Suppressor macrophage treated with lipopolysaccharide for 4 hours (primary cell): ENCODE measurements at regions not wholly inside any gene's neighbourhood (a gene's known extent, or its start where the extent isn't known, plus 50 kb on each side); places are given as distances from the start of the nearest gene placed in this dataset.

Experiments used
- DNase-seq: peaks from one replicate; pipeline ENCODE4 v3.0.0-alpha.2; 2020

DNA sequence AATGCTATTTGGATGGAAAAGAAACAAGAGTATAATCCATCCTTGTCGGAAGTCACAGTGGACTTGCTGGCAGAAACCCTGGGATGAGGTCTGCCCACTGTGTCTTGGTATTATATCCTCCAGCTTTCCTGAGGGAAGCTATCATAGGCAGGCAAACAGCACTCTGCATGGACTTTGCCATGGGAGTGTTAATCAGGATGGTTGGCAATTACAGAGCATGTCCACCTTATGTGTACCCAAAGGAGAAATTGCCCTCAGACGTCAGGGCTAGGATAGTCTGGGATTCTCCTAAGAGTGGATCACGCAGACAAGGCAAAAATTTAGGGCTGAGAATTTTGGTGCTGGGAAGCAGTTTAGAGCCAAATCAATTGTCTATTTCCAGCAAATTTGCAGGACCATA, 184.9 kb upstream of the ESRRG start:
- DNase-seq: no peak

DNA sequence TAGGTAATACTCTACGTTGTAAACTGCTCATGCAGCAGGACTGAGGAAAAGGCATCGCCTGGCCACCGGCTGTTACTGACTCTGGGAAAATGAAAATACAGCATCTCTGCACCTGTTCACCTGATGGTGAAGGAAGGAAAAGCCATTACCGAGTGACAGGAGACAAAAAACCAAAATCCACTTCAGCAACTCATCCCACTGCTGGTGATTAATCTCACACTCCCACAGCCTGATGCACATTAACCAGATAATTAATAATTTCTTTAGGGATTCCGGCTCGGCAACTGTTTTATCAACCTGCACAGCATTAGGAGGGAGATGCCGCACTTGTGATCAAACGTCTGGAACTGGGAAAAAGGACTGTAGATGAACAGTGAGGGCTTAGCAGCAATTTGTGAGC, 183.9 kb upstream of the ESRRG start:
- no peak for DNase-seq

DNA sequence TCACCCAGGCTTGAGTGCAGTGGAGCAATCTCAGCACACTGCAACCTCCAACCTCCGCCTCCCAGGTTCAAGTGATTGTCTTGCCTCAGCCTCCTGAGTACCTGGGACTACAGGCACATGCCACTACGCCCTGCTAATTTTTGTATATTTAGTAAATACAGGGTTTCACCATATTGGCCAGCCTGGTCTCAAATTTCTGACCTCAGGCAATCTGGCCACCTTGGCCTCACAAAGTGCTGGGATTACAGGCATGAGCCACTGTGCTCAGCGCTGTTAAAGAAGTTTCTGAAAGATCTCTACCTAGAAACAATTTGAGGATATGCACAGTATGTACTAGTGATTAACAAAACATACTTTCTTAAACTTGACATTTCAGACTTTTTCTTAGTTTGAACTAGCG, 182.6 kb upstream of the ESRRG start:
- DNase-seq: no peak

DNA sequence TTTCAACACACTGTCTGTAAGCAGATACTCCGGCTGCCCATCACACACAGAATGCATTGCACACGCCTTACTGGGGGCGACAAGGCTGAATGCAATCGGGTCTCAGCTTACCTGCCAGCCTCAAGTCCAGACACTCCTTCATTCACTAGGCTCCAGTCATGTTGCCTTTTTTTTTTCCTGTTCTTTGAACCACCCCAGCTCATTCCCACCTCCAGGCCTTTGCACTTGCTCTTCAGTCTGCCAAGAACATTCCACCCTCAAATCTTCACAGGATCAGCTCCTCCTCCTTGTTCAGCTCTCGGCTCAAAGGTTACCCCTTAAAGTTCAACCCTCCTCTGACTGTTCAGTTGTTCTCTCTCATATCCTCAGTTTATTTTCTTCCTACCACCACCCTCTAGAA, 181.9 kb upstream of the ESRRG start:
- DNase-seq: no peak

DNA sequence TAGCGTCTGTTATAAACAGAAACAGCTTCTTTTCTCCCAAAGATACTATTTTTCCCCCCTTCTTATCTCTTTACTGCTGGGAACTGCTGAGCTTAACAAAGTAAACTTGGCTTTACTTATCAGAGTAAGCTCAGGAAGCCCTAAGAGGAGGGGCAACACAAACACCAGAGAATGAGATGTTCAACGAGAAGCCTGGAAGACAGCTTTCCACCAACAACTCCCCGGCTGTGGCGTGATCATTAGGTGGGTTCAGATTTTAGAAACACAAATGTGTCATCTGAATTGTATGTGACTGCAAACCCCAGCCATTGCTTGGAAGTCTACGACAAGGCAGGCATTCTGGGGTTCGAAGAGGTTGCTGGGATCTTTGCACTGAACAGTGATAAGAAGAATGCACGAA, 181.2 kb upstream of the ESRRG start:
- DNase-seq: no peak

DNA sequence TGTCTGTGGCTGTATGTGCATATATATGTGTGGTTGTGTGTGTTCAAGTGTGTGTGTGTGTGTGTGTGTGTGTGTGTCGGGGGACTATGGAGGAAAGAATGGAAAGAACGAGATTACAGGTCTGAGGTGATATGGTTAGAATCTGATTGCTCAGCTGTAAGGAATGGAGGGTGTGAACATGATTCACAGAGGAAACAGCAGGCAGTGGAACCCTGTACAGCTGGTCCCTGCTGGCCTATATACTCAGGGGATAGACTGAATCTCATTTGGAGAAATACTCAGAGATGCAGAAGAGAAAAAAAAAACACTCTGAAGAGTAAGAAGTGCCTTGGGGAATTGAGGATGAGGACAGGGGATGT, 180.1 kb upstream of the ESRRG start:
- no peak for DNase-seq

DNA sequence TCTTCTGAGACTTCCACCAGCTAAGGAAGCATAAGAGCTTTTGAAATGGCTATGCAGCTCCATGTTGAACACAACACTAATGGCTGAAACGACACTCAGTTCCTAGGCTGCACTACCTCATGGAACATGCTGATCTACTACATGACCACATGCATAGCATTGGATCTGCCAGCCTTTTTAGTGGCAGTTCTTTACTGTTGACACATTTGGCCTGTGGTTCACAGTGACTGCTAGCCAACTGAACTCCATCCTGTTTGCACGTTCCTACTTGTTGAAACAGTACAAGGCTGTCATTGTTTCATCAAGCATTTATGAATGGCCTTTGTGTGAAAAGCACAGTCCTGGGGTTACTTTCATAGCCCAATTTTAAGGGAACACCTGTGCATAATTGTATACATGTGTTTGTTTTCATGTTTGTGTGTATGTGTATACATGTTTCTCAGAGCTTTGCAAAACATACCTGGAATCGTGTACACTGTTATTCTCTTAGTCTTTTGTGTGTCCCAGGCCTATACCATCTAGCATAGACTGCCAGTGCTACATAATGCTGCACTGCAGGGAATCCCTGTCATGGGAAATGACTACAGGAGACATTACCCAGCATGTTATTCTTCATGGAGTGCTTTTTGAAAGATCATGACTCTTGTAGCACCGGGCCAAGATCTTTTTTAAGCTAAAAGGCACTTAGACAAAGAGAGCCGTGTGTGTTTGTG, 179.6 kb upstream of the ESRRG start:
- no peak for DNase-seq

DNA sequence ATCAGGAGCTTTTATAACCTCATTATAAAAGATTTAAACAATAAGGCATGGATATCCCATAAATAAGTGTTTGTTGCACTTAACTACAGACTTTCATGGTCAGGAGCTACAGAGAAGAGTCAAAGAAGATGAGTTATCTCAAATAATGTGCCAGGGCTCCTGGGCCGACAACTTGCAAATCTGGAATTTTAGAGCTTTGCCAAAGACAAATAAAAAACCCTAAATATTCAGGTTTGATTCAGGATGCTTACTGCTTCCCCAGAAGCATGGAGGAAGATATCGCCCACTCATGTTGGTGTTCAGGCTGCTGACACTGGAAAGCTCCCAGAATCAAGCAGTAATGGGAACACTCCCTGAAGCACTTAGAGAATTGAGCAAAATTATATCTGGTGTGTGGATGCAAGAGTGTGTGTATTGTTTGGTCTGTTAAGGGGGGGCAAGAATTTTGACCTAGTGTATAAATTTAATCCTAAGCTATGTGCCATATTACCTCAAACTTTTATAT, 176.9 kb upstream of the ESRRG start:
- no peak for DNase-seq

DNA sequence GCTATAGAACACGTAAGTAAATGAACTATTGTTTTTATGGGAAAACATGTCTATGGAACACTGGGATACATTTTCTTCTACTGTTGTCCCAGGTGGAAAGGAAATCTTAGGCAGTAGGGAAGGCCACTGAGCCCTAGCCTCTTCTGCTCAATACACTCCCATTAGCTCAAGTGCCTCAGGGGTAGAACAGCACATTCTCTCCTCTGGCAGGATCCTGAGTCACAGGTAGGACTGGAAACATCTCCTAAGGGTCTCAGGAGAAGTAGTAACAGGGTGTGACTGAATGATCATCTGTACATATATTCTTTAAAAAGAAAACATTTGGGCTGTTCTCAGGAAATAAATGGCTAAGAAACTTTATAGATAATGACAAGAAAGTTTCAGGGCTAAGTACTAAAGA, 175.6 kb upstream of the ESRRG start:
- DNase-seq: no peak

DNA sequence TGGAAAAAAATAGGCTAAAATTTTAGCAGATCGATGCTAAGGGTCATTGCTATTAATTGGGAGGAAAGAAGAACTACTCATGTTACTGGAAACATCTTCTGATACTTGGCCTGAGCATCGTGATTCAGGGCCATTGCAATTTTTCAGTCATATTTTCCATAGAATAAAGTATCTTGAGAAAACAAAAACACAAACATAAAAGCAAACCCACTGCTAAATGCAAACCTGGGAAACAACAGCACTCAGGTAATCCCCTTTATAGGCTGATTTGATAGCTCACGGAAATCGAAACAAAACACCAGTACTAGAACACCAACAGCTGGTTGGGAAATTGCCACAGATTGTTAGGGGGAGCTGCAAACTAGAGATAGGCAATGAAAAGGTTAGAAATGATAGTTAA, 172.9 kb upstream of the ESRRG start:
- no peak for DNase-seq

DNA sequence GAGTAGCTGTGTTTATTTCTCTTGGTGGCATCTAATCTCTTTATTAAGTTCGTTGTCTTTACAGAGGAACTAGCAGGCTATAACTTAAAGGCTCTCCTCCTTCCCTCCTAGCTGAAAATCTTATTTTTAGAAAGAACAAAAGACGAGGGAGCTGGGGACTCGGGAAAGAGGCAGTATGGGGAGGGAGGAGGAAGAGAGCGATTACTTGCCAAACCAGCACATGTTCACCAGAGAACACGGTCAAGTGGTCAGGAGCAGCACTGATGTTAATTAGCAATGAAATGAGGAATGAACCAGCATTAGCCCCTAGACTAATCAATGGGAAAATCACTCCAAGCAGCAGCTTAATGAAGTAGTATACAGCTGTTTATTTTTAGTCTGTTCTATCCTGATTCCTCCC, 171.3 kb upstream of the ESRRG start:
- no peak for DNase-seq

DNA sequence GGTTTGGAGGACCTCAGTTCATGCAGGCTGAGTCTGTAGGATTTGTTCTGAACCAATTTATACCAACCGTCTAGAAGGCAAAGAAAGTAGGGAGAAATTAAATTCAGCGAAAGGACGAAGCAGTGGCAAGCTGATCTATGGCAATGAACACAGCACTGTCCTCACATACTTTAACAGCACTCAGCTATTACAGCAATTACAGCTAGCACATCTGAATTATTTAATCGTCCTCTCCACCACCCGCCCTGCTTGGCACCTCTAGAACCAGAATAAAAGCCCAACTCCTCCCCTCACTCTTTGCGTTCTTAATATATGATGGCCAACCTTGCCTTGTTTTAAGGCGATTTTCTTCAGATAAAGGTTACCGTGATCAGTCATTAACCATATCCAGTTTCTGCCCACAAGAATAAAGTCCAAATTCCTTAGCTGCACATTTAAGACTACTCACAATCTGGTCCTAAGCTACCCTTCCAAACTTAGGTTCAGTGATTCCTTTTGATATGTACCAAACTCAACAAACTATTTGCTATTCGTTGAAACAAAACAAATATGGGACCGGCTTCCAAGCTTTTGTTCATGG, 169.4 kb upstream of the ESRRG start:
- no peak for DNase-seq

DNA sequence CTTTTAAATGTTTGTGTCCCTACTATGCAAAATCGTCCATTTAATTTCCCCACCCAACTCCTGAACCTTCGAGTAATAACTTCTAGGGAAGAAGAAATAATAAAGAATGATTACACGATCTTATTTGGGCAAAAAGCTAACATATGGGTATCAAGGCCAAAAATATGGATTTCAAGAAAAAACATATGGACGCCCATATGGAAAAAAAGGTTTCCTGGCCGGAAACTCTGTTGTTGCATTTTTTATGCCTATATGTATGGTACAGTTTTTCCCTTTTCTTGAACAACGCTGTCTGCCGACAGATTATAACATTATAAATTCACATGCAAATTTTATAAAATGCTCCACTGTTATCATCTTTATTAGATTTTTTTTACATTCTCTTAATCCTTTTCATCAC, 167.6 kb upstream of the ESRRG start:
- DNase-seq: no peak

DNA sequence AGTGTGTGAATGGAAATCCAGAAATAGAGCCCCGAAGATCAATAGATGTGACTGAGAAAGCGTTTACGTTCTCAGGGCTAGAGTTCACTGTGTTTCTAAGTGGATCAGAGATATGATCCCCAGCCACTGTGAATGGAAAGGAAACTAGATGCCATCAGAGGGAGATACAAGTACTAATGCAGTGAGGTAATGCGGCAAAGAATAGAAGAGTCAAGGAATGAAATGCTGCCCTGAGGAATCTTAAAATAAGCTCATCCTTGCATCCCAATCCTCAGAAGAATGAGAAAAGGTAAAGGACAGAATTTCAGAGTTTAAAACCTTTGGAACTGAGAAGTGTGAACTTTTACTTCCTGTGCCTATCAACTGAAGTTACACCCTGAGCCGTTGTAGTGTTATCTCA, 165.5 kb upstream of the ESRRG start:
- no peak for DNase-seq

DNA sequence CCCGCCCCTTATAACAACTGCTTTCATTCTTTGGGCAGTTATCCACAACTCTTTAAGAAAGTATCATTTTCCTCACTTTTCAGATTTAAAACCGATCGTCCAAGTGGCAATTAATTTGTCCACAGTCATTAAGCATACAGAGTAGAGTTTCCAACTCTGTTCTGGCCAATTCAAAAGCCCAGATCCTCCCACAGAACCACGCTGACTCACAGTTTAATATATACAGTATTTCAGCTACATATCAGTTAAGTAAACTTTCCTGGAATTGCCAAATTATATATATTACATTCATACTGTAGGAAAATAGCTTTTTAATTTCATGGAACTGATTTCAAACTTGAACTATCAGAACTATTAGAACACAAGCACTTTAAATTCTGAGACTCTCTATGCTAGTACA, 163.8 kb upstream of the ESRRG start:
- DNase-seq: no peak

DNA sequence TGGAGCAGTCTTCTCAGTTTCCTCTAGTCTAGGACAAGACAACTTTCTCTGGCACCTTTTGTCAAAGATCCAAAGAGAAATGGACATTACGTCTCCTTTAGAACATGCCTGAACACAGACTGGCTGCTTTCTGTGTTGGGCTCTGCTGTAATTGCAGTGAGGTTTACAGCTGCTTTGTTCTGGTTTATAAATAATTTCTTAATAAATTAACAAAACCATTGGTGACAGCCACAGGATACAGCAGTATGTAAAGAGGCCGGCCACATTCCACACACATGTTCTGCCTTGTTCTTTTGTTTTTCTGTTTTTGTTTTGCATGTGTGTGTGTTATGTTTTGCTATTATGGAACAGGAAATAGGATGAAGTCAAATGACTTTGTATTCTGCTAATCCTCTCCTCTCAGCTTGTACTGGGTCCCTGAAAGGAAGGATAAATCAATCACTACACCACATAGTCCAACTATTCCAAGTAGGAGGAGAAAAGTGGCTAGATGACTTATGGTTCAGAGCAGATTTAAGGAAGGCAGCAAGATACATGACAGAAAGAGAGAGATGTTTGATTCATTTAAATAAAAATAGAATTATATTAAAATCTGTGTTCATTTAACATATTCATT, 161.5 kb upstream of the ESRRG start:
- DNase-seq: no peak

DNA sequence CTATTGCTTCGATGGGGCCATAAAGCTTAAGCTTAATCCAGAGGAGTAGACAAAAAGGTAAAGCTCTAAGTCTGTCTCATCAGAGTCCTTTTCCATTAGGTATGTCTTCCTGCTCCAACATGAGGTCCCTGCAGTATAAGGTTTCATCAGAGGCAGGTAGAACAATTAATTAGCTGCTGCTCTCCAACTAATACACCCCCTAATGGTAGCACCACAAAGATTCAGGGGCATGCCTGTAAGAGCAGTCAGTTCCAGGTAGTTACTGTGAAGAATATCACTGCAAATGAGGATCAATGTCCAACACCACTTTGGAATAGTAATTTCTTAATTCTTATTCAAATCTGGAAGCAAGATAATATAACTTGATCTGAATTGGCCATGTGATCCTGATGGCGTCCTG, 160.3 kb upstream of the ESRRG start:
- DNase-seq: no peak

DNA sequence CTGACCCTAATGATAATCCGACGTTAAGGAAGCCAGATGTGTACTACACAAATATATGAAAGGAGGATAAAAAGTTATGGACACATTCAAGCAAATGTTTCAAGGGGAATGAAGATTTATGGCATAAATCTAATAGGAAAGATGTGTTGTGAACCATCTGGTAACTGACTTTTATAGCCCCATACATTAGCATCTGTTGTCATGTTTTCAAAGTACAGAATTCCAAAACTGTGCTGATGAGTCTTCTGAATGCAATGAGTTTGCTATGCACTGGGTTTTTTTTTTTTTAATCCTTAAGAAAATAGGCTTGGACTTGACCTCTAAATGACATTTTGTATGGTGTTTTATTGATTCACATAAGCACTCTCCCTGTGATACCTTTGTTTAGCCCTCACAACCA, 158.5 kb upstream of the ESRRG start:
- DNase-seq: no peak

DNA sequence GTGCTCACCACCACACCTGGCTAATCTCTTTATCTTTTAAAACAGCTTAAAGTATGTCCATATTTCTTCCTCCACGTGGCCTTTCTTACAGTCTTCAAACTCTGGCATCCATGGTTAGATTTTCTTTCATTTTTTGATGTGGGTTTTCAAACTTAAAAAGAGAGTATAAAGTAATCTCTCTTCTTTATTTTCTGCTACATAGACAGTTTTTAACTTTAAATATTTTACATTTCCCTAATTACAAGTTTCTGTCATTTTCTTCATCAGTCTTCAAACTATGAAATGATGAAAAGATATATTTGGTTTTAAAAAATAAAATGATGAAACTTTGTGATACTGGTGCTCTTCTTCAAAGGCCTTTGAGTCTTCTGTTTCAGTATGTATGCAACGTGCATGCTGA, 143.5 kb upstream of the ESRRG start:
- DNase-seq: no peak

DNA sequence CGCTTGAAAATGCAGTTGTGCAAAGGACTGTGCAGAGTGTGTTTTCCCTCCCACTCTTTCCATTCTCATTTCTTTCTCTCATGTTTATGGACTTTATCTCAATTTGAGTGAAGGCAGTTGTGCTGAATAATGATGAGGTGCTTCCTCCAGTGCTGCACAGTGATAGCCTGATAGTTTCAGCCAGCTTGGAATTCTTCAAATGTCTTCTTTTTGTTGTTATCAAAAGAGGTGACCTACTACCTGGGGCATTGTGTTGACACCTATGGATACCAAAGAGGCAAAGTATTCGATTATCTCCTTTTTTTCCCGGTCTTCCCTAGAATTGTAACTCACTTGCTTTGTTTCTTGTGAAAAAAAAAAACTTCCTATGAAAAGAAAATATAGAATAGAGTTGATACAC, 132.6 kb upstream of the ESRRG start:
- DNase-seq: no peak

DNA sequence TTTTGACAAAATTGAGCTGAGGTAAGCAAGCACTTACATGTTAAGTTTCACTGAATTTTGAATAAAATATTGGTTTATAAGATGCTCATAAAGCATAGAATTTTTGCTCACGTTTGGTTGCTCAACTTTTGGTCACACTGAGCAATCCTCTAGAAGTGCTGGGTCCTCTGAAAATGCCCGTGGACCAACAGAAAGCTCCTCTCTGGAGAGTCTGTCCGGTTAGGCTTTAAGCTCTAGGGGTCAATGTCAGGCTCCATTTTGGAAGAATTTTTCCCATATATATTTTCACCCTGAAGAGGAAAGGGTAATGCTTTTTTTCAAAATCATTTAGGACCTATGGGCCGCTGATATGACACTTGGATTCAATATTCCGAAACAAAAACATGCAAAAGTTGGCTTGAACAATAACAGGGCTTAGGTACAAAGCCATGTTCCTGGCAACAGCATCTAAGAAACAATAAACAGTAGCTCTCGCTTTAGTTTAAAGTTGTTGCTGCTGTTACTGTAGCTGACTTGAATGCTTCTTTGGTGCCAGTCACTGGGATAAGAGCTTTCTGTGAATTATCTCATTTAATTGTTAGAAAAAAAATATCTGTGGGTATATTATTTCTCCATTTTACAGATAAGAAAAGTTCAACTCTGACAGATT, 131.7 kb upstream of the ESRRG start:
- no peak for DNase-seq

DNA sequence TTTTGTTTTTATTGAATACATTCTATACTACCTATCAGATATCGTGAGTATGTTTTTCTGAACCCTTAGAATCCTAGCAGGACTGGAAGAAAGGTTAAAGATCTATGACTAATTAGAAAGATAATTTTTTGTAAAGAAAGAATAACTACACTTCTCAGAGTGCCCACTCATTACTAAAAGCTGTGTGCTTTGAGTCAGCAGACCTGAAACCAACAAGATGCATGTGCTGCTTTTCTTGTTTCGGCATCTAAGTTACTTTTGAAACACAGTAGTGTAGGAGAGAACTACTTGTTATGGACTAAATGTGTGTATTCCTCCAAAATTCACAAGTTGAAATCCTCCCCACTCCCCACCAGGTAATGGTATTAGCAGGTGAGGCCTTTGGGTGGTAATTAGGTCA, 127.8 kb upstream of the ESRRG start:
- DNase-seq: no peak

DNA sequence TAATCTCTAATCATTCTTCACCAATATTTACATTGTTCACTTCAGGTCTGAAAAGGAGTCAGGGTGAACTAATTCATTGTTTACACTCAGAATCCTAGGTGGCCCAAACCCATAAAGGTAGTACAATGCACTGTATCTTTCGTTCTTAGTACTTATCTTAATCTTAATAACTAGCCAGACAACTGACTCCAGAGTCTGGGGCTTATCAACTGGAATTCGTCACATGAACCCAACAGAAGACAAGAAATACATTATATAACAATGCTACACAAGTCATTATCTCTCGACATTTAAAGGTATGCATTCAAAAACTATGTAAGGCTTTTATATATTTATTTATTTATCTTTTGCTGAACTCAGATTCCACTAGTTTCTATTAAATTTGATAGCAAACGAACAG, 125.9 kb upstream of the ESRRG start:
- no peak for DNase-seq

DNA sequence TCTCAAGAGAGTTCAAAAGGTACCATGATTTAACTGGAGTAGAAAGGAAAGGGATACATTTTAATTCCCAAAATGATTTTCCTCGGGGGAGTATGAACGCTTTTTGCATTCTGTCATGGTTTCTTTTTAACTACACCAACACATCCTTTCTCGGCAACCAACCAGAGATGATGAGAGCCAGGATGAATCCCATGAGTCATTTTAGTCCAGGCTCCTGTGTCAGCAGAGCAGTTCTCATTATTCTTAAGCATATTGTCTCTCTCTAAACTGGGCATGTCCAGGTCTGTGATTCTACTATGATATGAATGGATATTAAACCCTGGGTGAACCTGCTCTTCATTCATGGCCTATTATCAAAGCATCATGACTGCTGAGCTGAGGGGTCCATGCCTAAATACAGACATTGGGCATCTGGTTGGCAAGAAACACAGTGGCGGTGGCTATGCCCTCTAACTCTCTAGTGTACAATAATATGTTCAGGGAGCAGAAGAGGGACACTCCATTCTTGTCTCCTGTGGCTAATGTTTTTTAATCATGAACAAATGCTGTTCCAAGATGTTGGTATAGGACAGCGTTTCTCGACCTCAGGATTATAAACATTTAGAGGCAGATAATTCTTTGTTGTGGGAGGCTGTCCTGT, 124.3 kb upstream of the ESRRG start:
- no peak for DNase-seq
